HAP-1 (cell line): ENCODE measurements at regions not wholly inside any gene's neighbourhood (a gene's known extent, or its start where the extent isn't known, plus 50 kb on each side); places are given as distances from the start of the nearest gene placed in this dataset.

Experiments used
- DNase-seq, 2 experiments: peaks; one replicate each; pipeline ENCODE4 v3.0.0-alpha.2; 2016 to 2020; ENCODE audit warnings: low spot score in 2 of 2
- H3K27me3 ChIP-seq: fragments of 250-450 bp; sonication (Bioruptor Pico); 2 replicates; pipeline ENCODE4 v1.5.1; 2020; ENCODE audit warnings: low read depth, mild to moderate bottlenecking, moderate library complexity
- H3K36me3 ChIP-seq: fragments of 250-450 bp; sonication (Bioruptor Pico); replicated peaks from 2 replicates; pipeline ENCODE4 v1.5.1; 2020; ENCODE audit warnings: mild to moderate bottlenecking
- H3K4me1 ChIP-seq: fragments of 250-450 bp; sonication (Bioruptor Pico); 2 replicates; pipeline ENCODE4 v1.5.1; 2020; ENCODE audit warnings: mild to moderate bottlenecking
- H3K4me3 ChIP-seq: fragments of 250-450 bp; sonication (Bioruptor Pico); 2 replicates; pipeline ENCODE4 v1.5.1; 2020; ENCODE audit warnings: mild to moderate bottlenecking, moderate library complexity
- H3K9me3 ChIP-seq: fragments of 250-450 bp; sonication (Bioruptor Pico); 2 replicates; pipeline ENCODE4 v1.5.1; 2020; ENCODE audit warnings: mild to moderate bottlenecking, moderate library complexity
- in situ Hi-C: fragments of 300-500 bp; cut with MboI; formaldehyde crosslinking; loops from 3 replicates; pipeline ENCODE4 v1.14.3; 2020; ENCODE audit warnings: low sequenced_read_pairs, inconsistent platforms, mixed read lengths

GRCh38 chr17:79361873-79362771, 248.7 kb downstream of the RBFOX3 start:
- Histone ChIP-seq H3K4me1 (no peaks in the 10 kb centered on the region), H3K36me3 (no peaks in the 10 kb centered on the region), H3K9me3 (no peaks in the 10 kb centered on the region), H3K4me3 (no peak overlapping the region), H3K27me3 (peaks cover 68% of the 10 kb centered on the region)
- in situ Hi-C loops: no loop called here
- DNase-seq: no peak

DNA sequence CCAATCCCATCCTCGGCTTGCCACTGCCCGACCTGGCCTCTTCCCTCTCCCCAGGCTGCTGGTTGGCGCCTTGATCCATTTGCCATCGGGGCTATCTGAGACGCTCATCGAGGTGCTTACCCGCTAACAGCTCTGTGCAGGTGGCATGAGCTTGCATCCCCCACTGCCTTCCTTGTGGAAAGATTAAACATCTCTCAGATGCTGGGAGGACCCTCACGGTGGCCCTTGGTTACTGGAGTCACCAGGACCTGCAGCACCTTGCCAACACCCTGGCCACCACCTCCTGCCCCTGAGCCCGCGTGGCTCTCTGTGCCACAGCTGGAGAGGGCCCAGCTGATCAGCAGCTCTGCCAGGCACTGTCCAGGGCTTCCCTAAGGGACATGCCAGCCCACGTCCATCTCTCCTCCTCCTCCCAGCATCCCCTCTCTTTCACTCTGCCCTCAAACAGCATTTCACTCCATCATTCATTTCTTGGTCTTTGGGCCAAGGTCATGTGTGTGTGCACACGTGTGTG, 249.6 kb downstream of the RBFOX3 start:
- Histone ChIP-seq H3K27me3 (peaks cover 64% of the 10 kb centered on the region), H3K36me3 (no peaks in the 10 kb centered on the region), H3K4me3 (no peak overlapping the region), H3K9me3 (no peaks in the 10 kb centered on the region), H3K4me1 (no peaks in the 10 kb centered on the region)
- no peak for DNase-seq
- in situ Hi-C loops: no loop called here

GRCh38 chr17:79360196-79360595, 250.7 kb downstream of the RBFOX3 start:
- Histone ChIP-seq H3K27me3 (peaks cover 59% of the 10 kb centered on the region), H3K4me3 (no peak overlapping the region), H3K4me1 (no peaks in the 10 kb centered on the region), H3K9me3 (no peaks in the 10 kb centered on the region), H3K36me3 (no peaks in the 10 kb centered on the region)
- DNase-seq: no peak
- in situ Hi-C loops: no loop called here

DNA sequence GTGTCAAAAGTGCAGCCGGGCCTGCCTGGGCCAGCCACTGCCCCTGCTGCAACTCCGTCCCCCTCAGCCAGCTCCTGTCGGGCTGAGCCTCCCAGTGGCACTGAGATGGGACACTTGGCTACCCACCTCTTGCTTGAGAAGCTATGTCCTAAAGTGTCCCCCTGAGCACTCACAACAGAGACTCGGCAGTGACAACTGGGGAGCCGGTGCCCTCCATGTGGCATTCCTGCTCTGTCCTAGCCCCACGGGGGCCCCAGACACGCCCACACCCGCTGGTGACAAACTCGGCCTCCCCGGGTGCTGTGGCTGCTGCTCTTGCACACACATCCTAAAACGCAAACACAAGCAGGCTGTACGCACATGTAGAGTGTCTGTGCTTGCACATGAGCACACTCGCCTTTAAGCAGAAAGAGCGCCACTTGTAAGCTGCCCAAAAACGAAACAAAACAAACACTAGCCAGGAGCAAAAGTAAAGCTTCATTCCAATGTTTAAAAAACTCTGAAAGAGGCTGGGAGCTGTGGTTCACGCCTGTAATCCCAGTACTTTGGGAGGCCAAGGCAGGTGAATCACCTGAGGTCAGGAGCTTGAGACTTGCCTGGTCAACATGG, 253.9 kb downstream of the RBFOX3 start:
- Histone ChIP-seq H3K4me3 (no peak overlapping the region), H3K4me1 (no peaks in the 10 kb centered on the region), H3K9me3 (no peaks in the 10 kb centered on the region), H3K36me3 (no peaks in the 10 kb centered on the region), H3K27me3 (peaks cover 43% of the 10 kb centered on the region)
- in situ Hi-C loops: no loop called here
- no peak for DNase-seq

DNA sequence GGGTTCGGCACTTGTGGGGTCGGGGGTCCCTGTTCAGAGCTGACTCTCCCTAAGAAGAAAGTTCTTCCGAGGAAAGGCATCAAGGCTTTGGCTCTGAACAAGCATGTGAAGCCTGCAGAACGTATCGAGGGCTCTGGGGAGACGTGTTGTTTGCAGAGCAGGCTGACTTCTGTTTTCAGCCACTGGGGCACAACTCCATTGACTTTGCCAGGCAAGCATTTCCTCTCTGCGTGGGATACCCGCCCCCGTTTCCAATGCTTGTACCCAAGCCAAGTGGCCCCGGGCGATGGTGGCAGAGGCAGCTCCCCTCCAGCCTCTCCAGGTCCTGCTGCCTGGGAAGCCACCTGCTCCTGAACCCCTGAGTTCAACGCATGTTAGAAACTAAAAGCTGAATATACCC, 255.7 kb downstream of the RBFOX3 start:
- no peak for DNase-seq
- H3K4me1 ChIP-seq: no peaks in the 10 kb centered on the region
- H3K9me3 ChIP-seq: no peaks in the 10 kb centered on the region
- peaks cover 25% of the 10 kb centered on the region for H3K27me3 ChIP-seq
- no peak overlapping the region for H3K4me3 ChIP-seq
- H3K36me3 ChIP-seq: no peaks in the 10 kb centered on the region
- in situ Hi-C loops: no loop called here

DNA sequence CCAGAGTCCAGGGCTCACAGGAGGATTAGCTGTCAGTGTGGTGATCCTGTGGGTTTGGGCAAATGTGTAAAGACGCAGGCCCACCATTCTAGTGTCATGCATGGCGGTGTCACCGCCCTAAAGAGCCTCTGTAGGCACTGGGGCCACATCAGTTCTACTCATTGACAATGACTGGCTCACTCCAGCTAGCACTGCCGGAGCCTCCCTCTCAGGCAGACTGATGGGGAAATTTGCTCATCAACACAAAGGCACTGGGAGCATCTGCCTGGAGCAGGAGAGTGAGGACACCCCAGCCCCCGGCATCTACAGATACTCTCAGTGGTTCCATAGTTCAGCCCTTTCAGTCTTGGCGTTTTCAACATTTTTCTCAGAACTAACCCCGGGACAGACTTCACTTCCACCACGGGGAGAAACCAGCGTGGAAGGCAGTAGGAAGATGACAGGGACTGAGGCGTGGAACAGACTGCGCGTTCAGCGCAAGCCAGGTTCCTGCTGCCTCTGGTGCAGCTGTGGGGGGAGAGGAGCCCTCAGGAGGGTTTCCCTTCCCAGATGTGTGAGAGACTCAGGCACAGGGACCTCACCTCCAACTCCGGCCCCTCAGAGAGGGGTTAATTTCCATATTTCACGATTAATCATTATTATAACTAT, 256.6 kb downstream of the RBFOX3 start:
- Histone ChIP-seq H3K36me3 (no peaks in the 10 kb centered on the region), H3K4me3 (no peak overlapping the region), H3K4me1 (no peaks in the 10 kb centered on the region), H3K27me3 (peaks cover 24% of the 10 kb centered on the region), H3K9me3 (no peaks in the 10 kb centered on the region)
- DNase-seq: no peak
- in situ Hi-C loops: no loop called here

DNA sequence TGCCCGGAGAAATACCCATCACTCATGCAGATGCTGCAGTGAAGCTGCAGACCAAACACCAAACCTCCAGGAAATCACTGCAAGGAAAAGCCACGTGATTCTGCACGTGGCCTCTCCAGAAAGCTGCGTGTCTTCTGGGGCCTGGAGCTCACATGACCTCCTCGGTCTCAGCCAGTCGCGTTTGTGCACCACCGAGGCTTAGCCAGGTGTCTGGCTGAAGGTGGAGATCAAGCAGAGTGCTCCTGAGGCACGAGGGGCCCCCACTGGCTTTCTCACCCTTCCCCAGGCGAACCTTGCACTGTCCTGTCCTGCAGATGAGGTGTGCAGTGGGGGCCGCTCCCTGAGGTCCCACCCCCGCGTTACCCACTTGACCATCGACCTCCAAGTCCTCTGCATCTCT, 257.3 kb downstream of the RBFOX3 start:
- Histone ChIP-seq H3K36me3 (no peaks in the 10 kb centered on the region), H3K4me1 (no peaks in the 10 kb centered on the region), H3K4me3 (no peak overlapping the region), H3K27me3 (peaks cover 28% of the 10 kb centered on the region), H3K9me3 (no peaks in the 10 kb centered on the region)
- in situ Hi-C loops: no loop called here
- no peak for DNase-seq

GRCh38 chr17:79353016-79353415, 257.8 kb downstream of the RBFOX3 start:
- in situ Hi-C loops: no loop called here

DNA sequence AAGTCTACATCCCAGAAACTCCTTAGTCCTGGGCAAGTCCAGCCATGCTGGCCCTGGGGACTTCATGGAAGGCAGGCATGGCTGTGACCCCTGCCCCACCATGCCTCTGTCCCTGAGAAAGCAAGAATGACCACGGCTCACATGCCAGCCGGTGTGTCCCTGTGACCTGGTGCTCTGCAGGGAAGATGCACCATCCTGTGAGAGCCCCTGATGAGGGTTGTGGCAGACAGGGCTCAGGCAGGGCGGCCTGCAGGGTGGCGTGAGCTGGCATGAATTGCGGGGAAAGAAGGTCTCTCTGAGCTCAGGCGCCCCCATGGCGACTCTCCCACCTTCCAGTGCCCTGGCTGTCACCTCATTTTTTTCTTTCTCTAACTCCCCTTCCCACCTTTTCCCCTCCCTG, 260.3 kb downstream of the RBFOX3 start:
- in situ Hi-C loops: no loop called here
- H3K27me3 ChIP-seq: peaks cover 23% of the 10 kb centered on the region

More at GRCh38 chr17:79353016-79353415, 257.8 kb downstream of the RBFOX3 start:
- Histone ChIP-seq H3K36me3 (no peaks in the 10 kb centered on the region), H3K4me3 (no peak overlapping the region), H3K27me3 (peaks cover 28% of the 10 kb centered on the region), H3K9me3 (no peaks in the 10 kb centered on the region), H3K4me1 (no peaks in the 10 kb centered on the region)
- DNase-seq: no peak

GRCh38 chr17:79349506-79350400, 261.1 kb downstream of the RBFOX3 start:
- Histone ChIP-seq H3K9me3 (no peaks in the 10 kb centered on the region), H3K4me3 (no peak overlapping the region), H3K4me1 (no peaks in the 10 kb centered on the region), H3K36me3 (no peaks in the 10 kb centered on the region), H3K27me3 (peaks cover 18% of the 10 kb centered on the region)
- DNase-seq: no peak
- in situ Hi-C loops: no loop called here

More for the DNA sequence above, 260.3 kb downstream of the RBFOX3 start:
- no peak overlapping the region for H3K4me3 ChIP-seq
- H3K9me3 ChIP-seq: no peaks in the 10 kb centered on the region
- DNase-seq: no peak
- H3K36me3 ChIP-seq: no peaks in the 10 kb centered on the region
- no peaks in the 10 kb centered on the region for H3K4me1 ChIP-seq

DNA sequence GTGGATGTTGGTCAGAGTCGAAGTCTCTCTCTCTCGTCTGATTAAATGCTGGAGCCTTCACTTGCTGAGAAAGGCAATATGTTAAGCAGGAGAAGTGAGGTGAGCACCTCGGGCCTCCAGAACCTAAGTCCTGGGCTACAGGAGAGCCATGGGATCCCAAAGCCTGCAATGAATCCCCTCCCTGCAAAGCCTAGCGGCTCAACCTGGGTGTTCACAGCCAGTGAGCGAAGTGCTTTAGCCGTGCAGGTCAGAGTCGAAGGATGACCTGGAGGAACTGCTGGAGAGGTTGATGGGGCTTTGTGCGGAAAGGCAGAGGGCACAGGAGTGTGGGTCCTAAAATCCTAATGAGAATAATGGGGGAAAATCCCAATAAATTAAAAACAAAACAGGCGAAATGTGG, 267.8 kb downstream of the ENGASE start:
- in situ Hi-C loops: no loop called here
- Histone ChIP-seq H3K9me3 (no peaks in the 10 kb centered on the region), H3K4me3 (no peak overlapping the region), H3K4me1 (no peaks in the 10 kb centered on the region), H3K27me3 (peaks cover 15% of the 10 kb centered on the region), H3K36me3 (no peaks in the 10 kb centered on the region)
- DNase-seq: no peak

GRCh38 chr17:79341816-79342215, 267.2 kb downstream of the ENGASE start:
- Histone ChIP-seq H3K36me3 (no peaks in the 10 kb centered on the region), H3K27me3 (peaks cover 18% of the 10 kb centered on the region), H3K4me1 (no peaks in the 10 kb centered on the region), H3K4me3 (no peak overlapping the region), H3K9me3 (no peaks in the 10 kb centered on the region)
- no peak for DNase-seq
- in situ Hi-C loops: no loop called here

GRCh38 chr17:79341222-79341780, 266.7 kb downstream of the ENGASE start:
- H3K36me3 ChIP-seq: no peaks in the 10 kb centered on the region
- in situ Hi-C loops: no loop called here
- H3K27me3 ChIP-seq: peaks cover 22% of the 10 kb centered on the region
- no peaks in the 10 kb centered on the region for H3K4me1 ChIP-seq
- H3K4me3 ChIP-seq: no peak overlapping the region
- no peaks in the 10 kb centered on the region for H3K9me3 ChIP-seq
- no peak for DNase-seq
